Left cardiac atrium (tissue), 4 donors: ENCODE measurements at regions not wholly inside any gene's neighbourhood (a gene's known extent, or its start where the extent isn't known, plus 50 kb on each side); places are given as distances from the start of the nearest gene placed in this dataset.

Experiments used
- ATAC-seq, 2 donors: fragments of 200-7000 bp; cut with Tn5 transposase; one replicate each; pipeline ENCODE4 v1.9.1; 2020; ENCODE audit warnings: mild to moderate bottlenecking in 2 of 2, moderate library complexity in 2 of 2
- DNase-seq: peaks from one replicate; pipeline ENCODE4 v3.0.0-alpha.2; 2020
- intact Hi-C, 2 donors: fragments of 100-400 bp; cut with DNase I; formaldehyde crosslinking; loops; one replicate each; pipeline versions ENCODE4 v1.14.1 to v1.15.1; 2022 to 2023
- donor health status: DM: no; HTN: yes; CAD: no.
- donor health status: DM: no; HTN: yes; CAD: no; lungs with severe emphysema.
- donor health status: DM: yes; HTN: yes; CAD: no.
- donor health status: Dilated cardiomyopathy.

DNA sequence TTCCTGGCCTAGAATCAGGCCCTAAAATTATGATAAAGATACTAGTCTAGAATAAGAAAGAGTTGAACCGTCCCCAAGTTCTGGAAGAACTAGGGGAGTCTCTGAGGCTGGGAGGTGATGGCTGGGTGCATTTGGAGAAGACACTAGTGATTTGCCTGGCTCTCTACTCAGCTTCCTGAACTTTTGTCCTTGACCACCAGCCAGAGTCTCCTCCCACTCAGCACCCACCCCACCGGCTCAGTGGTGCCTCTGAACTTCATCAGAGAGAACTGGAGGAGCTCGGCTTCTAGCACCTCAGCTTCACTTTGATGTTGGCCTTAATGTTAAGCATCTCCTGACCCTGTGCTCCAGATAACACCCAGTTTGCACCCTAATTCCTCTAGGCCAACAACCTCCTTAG is 73.0 kb downstream of the PERP start:
- ATAC-seq (no peak), DNase-seq (no peak)
- intact Hi-C loops = no loop called here

DNA sequence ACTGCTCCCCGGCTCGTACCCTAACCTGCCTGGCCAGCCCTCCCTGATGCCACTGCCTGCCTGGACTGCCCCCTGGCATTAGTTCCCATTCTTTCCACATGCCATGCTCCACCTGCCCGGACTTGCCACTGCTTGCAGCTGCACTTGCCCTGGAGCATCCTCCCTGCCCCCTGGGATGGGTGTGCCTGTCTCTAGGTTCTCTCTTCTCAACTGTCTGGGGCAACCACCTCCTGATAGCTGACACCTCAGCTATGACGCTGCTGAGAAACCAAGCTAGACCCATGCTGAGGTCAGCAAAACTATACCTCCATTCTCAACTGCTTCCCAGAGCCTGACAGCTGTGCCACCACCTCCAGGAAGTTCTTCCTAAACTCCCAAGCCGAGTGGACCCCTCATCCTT is 72.1 kb downstream of the PERP start:
- intact Hi-C loops = no loop called here
- DNase-seq = no peak
- no peak for ATAC-seq

DNA sequence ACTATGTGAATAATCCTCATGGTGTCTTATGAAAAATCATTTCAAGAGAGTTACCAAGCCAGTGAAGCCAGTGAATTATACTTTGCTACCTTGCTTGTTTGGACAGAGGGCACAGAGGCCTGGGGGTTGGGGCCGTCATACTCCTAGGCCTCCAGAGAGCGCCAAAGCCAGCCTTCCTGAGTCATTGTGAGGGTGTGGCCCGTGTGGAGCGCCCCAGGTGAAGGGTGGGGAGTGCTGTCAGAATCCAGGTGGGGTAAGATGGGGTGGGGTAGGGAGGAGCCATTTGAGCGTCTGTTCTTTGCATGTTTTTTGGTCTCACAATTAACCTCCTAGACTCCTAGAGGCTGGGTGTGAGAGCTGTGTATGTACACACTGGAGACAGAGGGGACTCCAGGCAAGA is 71.1 kb downstream of the PERP start:
- ATAC-seq (no peak), DNase-seq (no peak)
- intact Hi-C loops = no loop called here

DNA sequence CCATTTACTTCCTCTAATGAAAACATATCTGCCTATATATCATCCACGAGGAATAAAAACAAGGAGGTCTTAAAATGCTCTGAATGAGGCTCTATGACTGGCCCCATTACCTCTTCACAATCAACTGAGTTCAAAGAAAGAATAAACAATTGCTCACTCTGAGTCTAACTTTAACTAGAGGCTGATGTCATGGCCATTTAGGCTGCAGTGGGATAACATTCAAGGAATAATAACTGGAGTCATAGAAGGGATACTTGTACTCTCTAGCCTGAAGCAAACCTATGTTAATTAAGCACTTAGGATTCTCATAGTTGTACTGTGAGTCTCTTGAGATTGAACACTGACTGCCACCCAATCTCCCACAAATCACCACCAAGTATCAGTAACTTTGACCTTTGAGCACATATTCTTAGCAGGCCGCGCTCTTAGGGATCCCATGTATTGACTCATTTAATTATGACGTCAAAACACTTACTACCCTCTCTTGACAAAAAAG is 70.2 kb downstream of the PERP start:
- intact Hi-C loops = no loop called here
- ATAC-seq (no peak), DNase-seq (no peak)

GRCh38 chr6:138038142-138038870 is 68.9 kb downstream of the PERP start:
- intact Hi-C loops = no loop called here
- no peak for DNase-seq
- ATAC-seq = no peak
